ENCODE measurements at regions not wholly inside any gene's neighbourhood (a gene's known extent, or its start where the extent isn't known, plus 50 kb on each side); places are given as distances from the start of the nearest gene placed in this dataset.

DNA sequence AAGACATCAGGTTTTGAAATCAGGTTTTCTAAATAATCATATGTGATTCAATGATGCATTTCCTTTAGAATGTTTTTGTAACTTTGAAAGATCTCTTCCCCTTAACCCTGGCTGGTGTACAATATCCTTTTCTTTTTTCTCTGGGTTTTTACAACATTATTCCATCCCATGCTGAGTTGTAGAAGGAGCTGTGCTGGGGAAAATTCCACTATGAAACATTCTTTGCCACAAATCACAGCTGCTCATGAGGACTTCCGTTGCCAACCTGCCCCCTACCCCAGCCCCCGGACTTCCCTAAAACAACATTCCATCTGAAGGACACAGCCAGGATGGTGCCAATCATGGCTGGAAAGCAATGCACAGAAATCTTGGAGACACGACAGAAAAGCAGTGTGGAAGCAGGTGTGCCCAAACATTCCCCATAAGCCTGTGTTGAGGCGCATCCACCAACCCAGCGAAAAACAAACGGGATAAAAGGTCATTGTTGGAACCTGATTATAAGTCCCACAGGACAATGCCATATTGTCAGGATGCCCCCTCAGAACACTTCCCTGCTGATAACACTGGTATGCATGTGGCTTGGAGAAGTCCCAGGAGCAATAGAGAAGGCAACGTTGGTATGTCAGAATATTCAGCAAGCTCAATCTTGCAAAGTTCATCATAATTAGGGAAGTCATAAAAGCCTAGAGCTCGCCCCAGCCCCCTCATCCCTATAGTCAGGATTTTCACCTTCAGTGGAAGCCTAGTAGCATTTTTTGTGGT lies 475.0 kb downstream of the HS3ST3B1 start:
- H3K9ac ChIP-seq (ENCODE audit: low read length) = no peak overlapping the region
- no peak overlapping the region for H3K4me2 ChIP-seq (ENCODE audit: low read length)
- no peaks in the 10 kb centered on the region for H3K36me3 ChIP-seq (ENCODE audit: control insufficient read depth in 1 of 2, insufficient read depth in 2 of 2, low read length in 2 of 2)
- intact Hi-C loops (cut with micrococcal nuclease) = no loop called here
- RAD21 ChIA-PET (ENCODE audit: low non-redundant PET in 1 of 2, low total read pairs in 2 of 2, uncharacterized antibody in 2 of 2, unreplicated experiment in 2 of 2) = no interaction called here
- no peak overlapping the region for H3K27ac ChIP-seq (ENCODE audit: low read depth, low read length)
- H3K79me2 ChIP-seq (ENCODE audit: insufficient read depth, low read length) = no peaks in the 10 kb centered on the region
- ATAC-seq (no peak), DNase-seq (ENCODE audit: low read depth, low spot score) (no peak)
- CTCF ChIA-PET = no interaction called here
- no peaks in the 10 kb centered on the region for H3K9me2 ChIP-seq (ENCODE audit: insufficient read depth)
- peaks cover 0 to 5% of the 10 kb centered on the region in 2 experiments; a peak in 1 of 4 replicates for H3K9me3 ChIP-seq (ENCODE audit: control insufficient read depth in 1 of 2, insufficient read depth in 1 of 2, low read depth in 1 of 2, low read length in 2 of 2)
- no peak overlapping the region for H2AFZ ChIP-seq (ENCODE audit: low read depth, low read length, poor library complexity, severe bottlenecking)
- H3K4me1 ChIP-seq (ENCODE audit: control insufficient read depth in 1 of 2, insufficient read depth in 2 of 2, low read length in 2 of 2) = no peaks in the 10 kb centered on the region
- POLR2A ChIA-PET = no interaction called here
- no TSS peak for BruUV-seq (replicated peaks)
- H3K4me3 ChIP-seq (replicated peaks in 1 of 2; ENCODE audit: low read depth in 1 of 2, low read length in 2 of 2) = no peak overlapping the region
- H3K27me3 ChIP-seq (ENCODE audit: insufficient read depth, low read length) = no peaks in the 10 kb centered on the region
- H4K20me1 ChIP-seq (ENCODE audit: insufficient read depth) = no peaks in the 10 kb centered on the region
- TF ChIP-seq, protein P1, sequence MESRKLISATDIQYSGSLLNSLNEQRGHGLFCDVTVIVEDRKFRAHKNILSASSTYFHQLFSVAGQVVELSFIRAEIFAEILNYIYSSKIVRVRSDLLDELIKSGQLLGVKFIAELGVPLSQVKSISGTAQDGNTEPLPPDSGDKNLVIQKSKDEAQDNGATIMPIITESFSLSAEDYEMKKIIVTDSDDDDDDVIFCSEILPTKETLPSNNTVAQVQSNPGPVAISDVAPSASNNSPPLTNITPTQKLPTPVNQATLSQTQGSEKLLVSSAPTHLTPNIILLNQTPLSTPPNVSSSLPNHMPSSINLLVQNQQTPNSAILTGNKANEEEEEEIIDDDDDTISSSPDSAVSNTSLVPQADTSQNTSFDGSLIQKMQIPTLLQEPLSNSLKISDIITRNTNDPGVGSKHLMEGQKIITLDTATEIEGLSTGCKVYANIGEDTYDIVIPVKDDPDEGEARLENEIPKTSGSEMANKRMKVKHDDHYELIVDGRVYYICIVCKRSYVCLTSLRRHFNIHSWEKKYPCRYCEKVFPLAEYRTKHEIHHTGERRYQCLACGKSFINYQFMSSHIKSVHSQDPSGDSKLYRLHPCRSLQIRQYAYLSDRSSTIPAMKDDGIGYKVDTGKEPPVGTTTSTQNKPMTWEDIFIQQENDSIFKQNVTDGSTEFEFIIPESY (IDR thresholded peaks at IDR 0.05; ENCODE audit: extremely low read depth, insufficient replicate concordance, low read length) = no peak
- TF ChIP-seq FOSL1 (IDR thresholded peaks at IDR 0.05; ENCODE audit: low read depth) (no peak), POLR2AphosphoS5 (IDR thresholded peaks at IDR 0.05; ENCODE audit: low read depth, low read length) (no peak), JUND (IDR thresholded peaks at IDR 0.05) (no peak), SIN3A (IDR thresholded peaks at IDR 0.05; ENCODE audit: low read depth) (no peak), SP1 (IDR thresholded peaks at IDR 0.05; ENCODE audit: low read depth) (no peak), POLR2A (IDR thresholded peaks at IDR 0.05; ENCODE audit: borderline replicate concordance, extremely low read depth, insufficient read depth, insufficient read length) (no peak), CEBPB (IDR thresholded peaks at IDR 0.05; ENCODE audit: low read depth) (no peak), EZH2phosphoT487 (IDR thresholded peaks at IDR 0.05; ENCODE audit: borderline replicate concordance) (no peak), ZFX (IDR thresholded peaks at IDR 0.05) (no peak), ELF1 (IDR thresholded peaks at IDR 0.05; ENCODE audit: borderline replicate concordance, low read depth) (no peak)
